ENCODE measurements at regions not wholly inside any gene's neighbourhood (a gene's known extent, or its start where the extent isn't known, plus 50 kb on each side); places are given as distances from the start of the nearest gene placed in this dataset.
A peak's percentile ranks its signal among the peaks of the same experiment; 100 is the strongest.

GRCh38 chr18:34977838-34978532, 63.2 kb upstream of the MAPRE2 start:
- FAIRE-seq: no peak
- no peak for DNase-seq (ENCODE audit: low spot score)

- DNase-seq (ENCODE audit: low spot score) (no peak), FAIRE-seq (no peak)
These were observed 62.7 kb upstream of the MAPRE2 start for GRCh38 chr18:34978533-34978893.

DNA sequence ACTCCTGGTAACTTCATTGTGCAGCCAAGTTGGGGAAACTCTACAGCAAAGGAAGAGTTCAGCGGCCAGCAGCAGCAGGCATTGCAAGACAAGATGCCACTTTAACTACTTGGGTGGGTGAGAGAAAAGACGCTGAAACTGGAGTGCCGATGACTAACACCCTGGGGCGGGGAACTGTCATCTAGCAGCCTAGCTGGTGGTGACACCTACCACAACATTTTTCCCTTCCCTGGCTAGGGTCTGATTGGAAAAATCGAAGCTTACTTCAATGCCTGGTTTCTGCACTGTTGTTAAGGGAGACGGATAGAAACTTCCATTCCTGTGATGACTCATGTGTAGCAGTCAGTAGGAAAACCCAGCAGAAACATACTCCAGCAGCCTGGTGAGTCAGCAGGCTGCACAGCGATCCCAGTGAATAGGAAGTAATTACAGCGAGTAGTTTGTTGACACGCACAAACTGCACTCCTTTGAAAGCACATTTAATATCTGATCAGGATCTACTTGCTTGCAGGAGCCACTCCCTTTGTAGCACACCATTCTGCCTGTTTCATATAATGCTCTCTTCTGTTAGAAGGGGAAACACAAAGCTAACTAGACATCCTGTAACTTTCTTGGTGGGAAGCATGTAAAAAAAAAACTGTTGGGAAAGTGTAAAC, 62.1 kb upstream of the MAPRE2 start:
- peak; percentile 42 for FAIRE-seq
- peak; percentile 76 for DNase-seq (ENCODE audit: low spot score)

DNA sequence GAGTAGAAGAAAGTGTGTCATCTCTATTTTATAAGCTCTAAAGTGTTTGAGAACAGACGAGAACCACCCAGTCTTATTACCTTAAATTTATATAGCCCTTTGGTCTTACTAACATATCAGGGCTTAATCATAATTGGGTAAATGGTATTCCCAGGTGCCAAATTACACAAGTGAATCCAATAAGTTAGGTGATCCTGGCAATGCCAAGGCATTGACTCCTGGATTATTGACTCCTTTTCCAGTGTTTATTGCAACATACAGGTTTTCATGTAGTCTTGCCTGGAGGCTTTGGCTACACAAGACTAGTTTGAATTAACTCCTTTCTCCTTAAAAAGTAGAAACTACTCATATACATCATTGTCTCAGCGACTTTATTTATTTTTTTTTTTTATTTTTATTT, 59.7 kb upstream of the MAPRE2 start:
- DNase-seq (ENCODE audit: low spot score) (no peak), FAIRE-seq (no peak)

- FAIRE-seq (no peak), DNase-seq (ENCODE audit: low spot score) (no peak)
These were observed 55.2 kb upstream of the MAPRE2 start for GRCh38 chr18:34985963-34986362.

DNA sequence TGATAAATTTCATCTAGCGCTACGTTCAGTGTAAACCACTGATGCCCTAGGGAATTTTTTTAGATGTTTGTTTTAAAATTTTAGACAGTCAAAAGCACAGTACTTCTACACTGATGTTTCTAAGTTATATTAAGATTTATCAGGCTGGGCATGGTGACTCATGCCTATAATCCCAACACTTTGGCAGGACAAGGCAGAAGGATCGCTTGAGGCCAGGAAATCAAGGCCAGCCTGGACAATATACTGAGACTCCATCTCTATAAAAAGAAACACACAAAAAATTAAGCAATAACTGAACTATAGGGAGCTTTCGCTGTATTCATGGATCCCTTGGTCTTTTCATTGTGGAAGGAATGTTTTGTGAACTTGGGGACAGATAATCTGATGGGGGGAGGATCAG, 50.6 kb upstream of the MAPRE2 start:
- no peak for DNase-seq (ENCODE audit: low spot score)
- no peak for FAIRE-seq

DNA sequence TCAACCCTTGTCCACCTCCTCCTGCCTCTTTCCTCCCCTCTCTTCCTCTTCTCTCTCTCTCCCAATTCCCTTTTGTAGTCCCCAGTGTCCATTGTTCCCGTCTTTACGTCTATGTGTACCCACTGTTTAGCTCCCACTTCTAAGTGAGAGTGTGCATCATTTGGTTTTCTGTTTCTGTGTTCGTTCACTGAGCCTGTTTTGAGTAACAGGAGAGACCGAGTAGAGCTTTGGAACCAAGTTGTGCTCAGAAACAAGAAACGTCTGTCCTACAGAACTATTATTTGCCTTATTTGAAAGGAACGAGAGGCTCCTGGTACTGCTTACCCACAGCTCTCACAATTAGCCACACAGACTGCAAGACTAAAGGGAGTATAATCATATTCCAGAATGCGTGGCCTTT, 50.1 kb upstream of the MAPRE2 start:
- DNase-seq (ENCODE audit: low spot score): no peak
- no peak for FAIRE-seq
